GM19324 (cell line): ENCODE measurements at regions not wholly inside any gene's neighbourhood (a gene's known extent, or its start where the extent isn't known, plus 50 kb on each side); places are given as distances from the start of the nearest gene placed in this dataset.

Source experiments
- ATAC-seq: cut with Tn5 transposase; IDR thresholded peaks from one replicate; pipeline ENCODE4 v1.9.1; 2021; ENCODE audit warnings: mild to moderate bottlenecking, moderate library complexity; ENCODE audit not compliant: unreplicated experiment, low FRiP score

GRCh38 chr4:19544446-19545125 is 707.1 kb upstream of the SLIT2 start:
- ATAC-seq, result no peak

- ATAC-seq, result no peak
Measured at GRCh38 chr4:19540859-19541540, 710.7 kb upstream of the SLIT2 start.

- ATAC-seq, result no peak
Measured at GRCh38 chr4:19539201-19539600, 712.5 kb upstream of the SLIT2 start.

- no peak for ATAC-seq
Measured at GRCh38 chr4:19534159-19534558, 717.5 kb upstream of the SLIT2 start.

GRCh38 chr4:19531906-19532848 is 719.5 kb upstream of the SLIT2 start:
- no peak for ATAC-seq

- no peak for ATAC-seq
Measured at GRCh38 chr4:19523964-19524363, 727.7 kb upstream of the SLIT2 start.

GRCh38 chr4:19522966-19523365 is 728.7 kb upstream of the SLIT2 start:
- ATAC-seq, result no peak

GRCh38 chr4:19520939-19521520 is 730.7 kb upstream of the SLIT2 start:
- ATAC-seq, result no peak

- no peak for ATAC-seq
Measured at GRCh38 chr4:19514276-19515070, 737.2 kb upstream of the SLIT2 start.

GRCh38 chr4:19512086-19512485 is 739.6 kb upstream of the SLIT2 start:
- no peak for ATAC-seq

GRCh38 chr4:19510993-19511392 is 740.7 kb upstream of the SLIT2 start:
- ATAC-seq, result no peak

GRCh38 chr4:19508442-19508841 is 743.3 kb upstream of the SLIT2 start:
- no peak for ATAC-seq

GRCh38 chr4:19497705-19498104 is 754.0 kb upstream of the SLIT2 start:
- no peak for ATAC-seq

- no peak for ATAC-seq
Measured at GRCh38 chr4:19496756-19497155, 754.9 kb upstream of the SLIT2 start.

- no peak for ATAC-seq
Measured at GRCh38 chr4:19494961-19495360, 756.7 kb upstream of the SLIT2 start.

GRCh38 chr4:19492606-19493005 is 759.1 kb upstream of the SLIT2 start:
- no peak for ATAC-seq

- ATAC-seq, result no peak
Measured at GRCh38 chr4:19486400-19486799, 765.3 kb upstream of the SLIT2 start.

- no peak for ATAC-seq
Measured at GRCh38 chr4:19478791-19479190, 772.9 kb upstream of the SLIT2 start.

- ATAC-seq, result no peak
Measured at GRCh38 chr4:19473569-19473968, 778.1 kb upstream of the SLIT2 start.

GRCh38 chr4:19472666-19473065 is 779.0 kb upstream of the SLIT2 start:
- ATAC-seq, result no peak
